Panc1 (cell line): ENCODE measurements at regions not wholly inside any gene's neighbourhood (a gene's known extent, or its start where the extent isn't known, plus 50 kb on each side); places are given as distances from the start of the nearest gene placed in this dataset.

Source experiments
- ATAC-seq: fragments of 200-7000 bp; cut with Tn5 transposase; 2 replicates; pipeline ENCODE4 v1.9.1; 2020; ENCODE audit warnings: mild to moderate bottlenecking, moderate library complexity
- BruUV-seq: library from RNA; stranded (reverse); fragments of 400-500 nt; replicated peaks from 2 replicates; lab custom pipeline; 2021; lab: Mats Ljungman, UMichigan
- CTCF ChIA-PET: fragments of 300-600 bp; sonication (Branson Sonifier 250); formaldehyde crosslinking; loops from one replicate; lab custom pipeline; 2022; ENCODE audit warnings: antibody characterized with exemption; lab: Charles Lee
- POLR2A ChIA-PET: fragments of 300-600 bp; sonication (Branson Sonifier 250); formaldehyde crosslinking; loops from one replicate; lab custom pipeline; 2022; ENCODE audit warnings: antibody characterized with exemption; lab: Charles Lee
- DNase-seq: peaks from one replicate; pipeline ENCODE4 v3.0.0-alpha.2; 2010; ENCODE audit warnings: low read depth, low spot score
- H3K27ac ChIP-seq: 2 replicates; pipeline ENCODE4 v1.5.1; 2011; ENCODE audit warnings: mild to moderate bottlenecking, low read length, inconsistent platforms
- H3K27me3 ChIP-seq: fragments of 200-500 bp; sonication (Bioruptor generic); 2 replicates; pipeline ENCODE4 v1.6.0; 2014; ENCODE audit warnings: low read length, inconsistent platforms; ENCODE audit not compliant: control insufficient read depth, insufficient read depth
- H3K36me3 ChIP-seq: fragments of 200-500 bp; sonication (Bioruptor generic); 2 replicates; pipeline ENCODE4 v1.5.1; 2014; ENCODE audit warnings: inconsistent platforms, mild to moderate bottlenecking, low read length, moderate library complexity; ENCODE audit not compliant: control insufficient read depth, insufficient read depth
- H3K4me1 ChIP-seq: 2 replicates; pipeline ENCODE4 v1.5.1; 2011; ENCODE audit warnings: inconsistent platforms, mild to moderate bottlenecking, low read length, moderate library complexity; ENCODE audit not compliant: control insufficient read depth, insufficient read depth
- H3K4me3 ChIP-seq, 2 experiments: 2 replicates each; pipeline ENCODE4 v1.5.1; 2011 to 2012; ENCODE audit warnings: low read depth in 2 of 2, low read length in 2 of 2, mild to moderate bottlenecking in 2 of 2, inconsistent platforms in 1 of 2, moderate library complexity in 1 of 2
- H3K9me3 ChIP-seq: fragments of 200-500 bp; sonication (Bioruptor generic); 2 replicates; pipeline ENCODE4 v1.5.1; 2014; ENCODE audit warnings: low read depth, mild to moderate bottlenecking, inconsistent platforms, low read length, moderate library complexity; ENCODE audit not compliant: control insufficient read depth, insufficient read depth
- CTCF ChIP-seq: fragments of 450-650 bp; IDR thresholded peaks from 2 replicates; pipeline ENCODE4 v1.5.1; 2017; ENCODE audit warnings: mild to moderate bottlenecking
- POLR2AphosphoS5 ChIP-seq: IDR thresholded peaks from 2 replicates; pipeline ENCODE4 v1.6.1; 2012; ENCODE audit warnings: mild to moderate bottlenecking, low read depth, low read length, moderate library complexity
- REST ChIP-seq, 2 experiments: IDR thresholded peaks; 2 replicates each; pipeline ENCODE4 v1.6.1; 2011 to 2012; ENCODE audit warnings: low read depth in 2 of 2, control low read depth in 1 of 2, low read length in 1 of 2, mild to moderate bottlenecking in 1 of 2, moderate library complexity in 1 of 2; ENCODE audit not compliant: insufficient read depth in 1 of 2
- SIN3A ChIP-seq: IDR thresholded peaks from 2 replicates; pipeline ENCODE4 v1.6.1; 2012; ENCODE audit warnings: low read depth, mild to moderate bottlenecking, low read length, moderate library complexity, borderline replicate concordance; ENCODE audit not compliant: insufficient read depth
- TCF7L2 ChIP-seq: IDR thresholded peaks from 2 replicates; pipeline ENCODE4 v1.6.1; 2011; ENCODE audit warnings: mild to moderate bottlenecking, low read depth, low read length, inconsistent platforms
- in situ Hi-C: cut with HindIII; loops from 2 replicates; pipeline ENCODE4 v1.10.0; 2016; ENCODE audit warnings: low sequenced_read_pairs, low pct_unique_long_range_greater_than_20kb
- intact Hi-C: fragments of 100-400 bp; cut with micrococcal nuclease; formaldehyde crosslinking; loops from one replicate; pipeline ENCODE4 v1.10.0; 2022; ENCODE audit not compliant: unreplicated experiment

- intact Hi-C loops, result no loop called here
- no peak for TF ChIP-seq REST (IDR thresholded peaks at IDR 0.05; ENCODE audit: insufficient read depth in 1 of 2, low read depth in 2 of 2, low read length in 1 of 2)
- H3K36me3 ChIP-seq, result no peaks in the 10 kb centered on the region
- H3K27ac ChIP-seq, result no peak overlapping the region
- ChIA-PET CTCF (no interaction called here), POLR2A (no interaction called here)
- in situ Hi-C loops, result no loop called here
- ATAC-seq, result no peak
- H3K9me3 ChIP-seq, result no peaks in the 10 kb centered on the region
- no peak overlapping the region for H3K4me3 ChIP-seq
- H3K27me3 ChIP-seq, result no peaks in the 10 kb centered on the region
- BruUV-seq, result no TSS peak
- no peak for DNase-seq
- H3K4me1 ChIP-seq, result no peaks in the 10 kb centered on the region
Measured at GRCh38 chr5:115360046-115360685, 63.7 kb upstream of the CCDC112 start.

DNA sequence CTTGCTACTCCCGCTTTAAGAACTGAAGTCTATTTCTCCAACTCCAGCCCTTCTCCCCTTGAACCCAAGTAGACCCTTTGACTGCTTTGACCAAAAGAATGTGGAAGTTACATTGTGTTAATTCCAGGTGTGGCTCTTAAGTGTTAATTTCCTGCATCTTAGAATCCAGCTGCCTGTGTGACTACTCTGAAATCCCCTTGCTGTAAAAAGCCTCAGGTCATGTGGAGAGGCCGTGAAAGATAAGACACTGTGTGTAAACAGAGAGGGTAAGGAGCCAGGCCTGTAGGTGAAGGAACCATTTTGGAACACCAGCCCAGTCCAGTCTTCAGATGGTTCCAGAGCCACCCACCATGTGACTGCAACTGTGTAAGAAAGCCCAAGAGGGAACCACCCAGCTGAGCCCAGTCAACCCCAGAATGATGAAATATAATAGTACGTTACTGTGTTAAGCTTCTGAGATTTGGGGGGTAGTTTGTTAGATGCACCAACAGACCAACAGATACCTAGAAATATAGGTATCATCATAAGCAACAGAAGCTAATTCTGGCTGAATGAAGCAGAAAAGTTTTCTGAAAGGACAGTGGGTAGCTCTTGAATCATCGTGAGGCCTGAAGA is 59.4 kb upstream of the CCDC112 start:
- in situ Hi-C loops (no loop called here), intact Hi-C loops (no loop called here)
- CTCF ChIA-PET, result no interaction called here
- POLR2A ChIA-PET, result no interaction called here
- Histone ChIP-seq H3K9me3 (no peaks in the 10 kb centered on the region), H3K4me1 (no peaks in the 10 kb centered on the region), H3K27ac (no peak overlapping the region), H3K4me3 (no peak overlapping the region), H3K36me3 (no peaks in the 10 kb centered on the region), H3K27me3 (no peaks in the 10 kb centered on the region)
- BruUV-seq, result no TSS peak
- no peak for DNase-seq
- ATAC-seq, result no peak
- no peak for TF ChIP-seq REST (IDR thresholded peaks at IDR 0.05; ENCODE audit: insufficient read depth in 1 of 2, low read depth in 2 of 2, low read length in 1 of 2)
- TF ChIP-seq SIN3A, result no peak
- TF ChIP-seq CTCF, result no peak
- no peak for TF ChIP-seq TCF7L2
- no peak for TF ChIP-seq POLR2AphosphoS5
